ENCODE measurements at regions not wholly inside any gene's neighbourhood (a gene's known extent, or its start where the extent isn't known, plus 50 kb on each side); places are given as distances from the start of the nearest gene placed in this dataset.

DNA sequence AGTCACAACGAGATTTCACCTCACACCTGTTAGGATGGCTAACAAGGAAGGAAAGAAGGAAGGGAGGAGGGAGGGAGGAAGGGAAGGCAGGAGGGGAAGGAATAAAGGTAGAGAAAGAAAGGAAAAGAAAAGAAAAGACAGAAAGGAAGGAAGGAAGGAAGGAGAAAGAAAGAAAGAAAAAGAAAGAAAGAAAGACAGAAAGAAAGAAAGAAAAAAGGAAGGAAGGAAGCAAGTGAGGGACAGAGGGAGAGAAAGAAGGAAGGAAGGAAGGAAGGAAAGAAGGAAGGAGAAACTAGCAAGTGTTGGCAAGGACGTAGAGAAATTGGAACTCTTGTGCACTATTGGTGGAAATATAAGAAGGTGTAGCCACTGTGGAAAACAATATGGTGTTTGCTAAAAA is 52.2 kb downstream of the CCDC185 start:
- Histone ChIP-seq H3K27me3 (no peaks in the 10 kb centered on the region), H3K9me3 (ENCODE audit: low read depth) (no peaks in the 10 kb centered on the region), H3K4me1 (ENCODE audit: low read depth) (no peaks in the 10 kb centered on the region), H3K36me3 (no peaks in the 10 kb centered on the region), H3K27ac (no peak overlapping the region), H3K4me3 (no peak overlapping the region)
- no peak for TF ChIP-seq CTCF (IDR thresholded peaks at IDR 0.05; ENCODE audit: low read depth, low read length)
- no peak for DNase-seq (ENCODE audit: low read depth in 1 of 2, low spot score in 1 of 2)

- Histone ChIP-seq H3K4me3 (no peak overlapping the region), H3K36me3 (no peaks in the 10 kb centered on the region), H3K27me3 (no peaks in the 10 kb centered on the region), H3K27ac (no peak overlapping the region), H3K4me1 (ENCODE audit: low read depth) (no peaks in the 10 kb centered on the region), H3K9me3 (ENCODE audit: low read depth) (no peaks in the 10 kb centered on the region)
- TF ChIP-seq CTCF (IDR thresholded peaks at IDR 0.05; ENCODE audit: low read depth, low read length), result no peak
- DNase-seq (ENCODE audit: low read depth in 1 of 2, low spot score in 1 of 2), result no peak
These were observed 60.7 kb downstream of the CCDC185 start for GRCh38 chr1:223453902-223454301.

GRCh38 chr1:223454959-223455358 is 61.7 kb downstream of the CCDC185 start:
- Histone ChIP-seq H3K4me3 (no peak overlapping the region), H3K27ac (no peak overlapping the region), H3K27me3 (no peaks in the 10 kb centered on the region), H3K4me1 (ENCODE audit: low read depth) (no peaks in the 10 kb centered on the region), H3K9me3 (ENCODE audit: low read depth) (no peaks in the 10 kb centered on the region), H3K36me3 (no peaks in the 10 kb centered on the region)
- TF ChIP-seq CTCF (IDR thresholded peaks at IDR 0.05; ENCODE audit: low read depth, low read length), result no peak
- DNase-seq (ENCODE audit: low read depth in 1 of 2, low spot score in 1 of 2), result no peak

DNA sequence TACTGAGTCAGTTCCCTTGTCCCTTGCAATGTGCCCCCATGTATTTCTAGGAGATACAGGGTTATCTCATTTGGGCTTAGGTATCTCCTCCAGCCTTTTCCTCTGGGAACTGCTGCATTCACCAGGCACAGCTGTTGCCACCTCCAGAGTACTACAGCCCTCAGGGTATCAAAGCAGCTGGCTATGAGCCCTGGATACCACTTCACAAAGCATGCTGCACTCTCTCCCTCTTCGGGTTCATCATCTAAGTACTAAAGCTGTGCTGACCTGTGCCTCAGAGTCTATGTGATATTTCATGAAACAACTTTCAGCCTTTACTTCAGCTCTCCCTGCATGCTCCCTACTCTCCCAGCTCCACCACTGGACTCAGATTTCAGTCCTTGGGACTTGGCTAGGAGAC is 62.3 kb downstream of the CCDC185 start:
- no peak for DNase-seq (ENCODE audit: low read depth in 1 of 2, low spot score in 1 of 2)
- Histone ChIP-seq H3K4me3 (no peak overlapping the region), H3K27ac (no peak overlapping the region), H3K4me1 (ENCODE audit: low read depth) (peaks cover 1% of the 10 kb centered on the region), H3K36me3 (no peaks in the 10 kb centered on the region), H3K9me3 (ENCODE audit: low read depth) (no peaks in the 10 kb centered on the region), H3K27me3 (no peaks in the 10 kb centered on the region)
- no peak for TF ChIP-seq CTCF (IDR thresholded peaks at IDR 0.05; ENCODE audit: low read depth, low read length)

DNA sequence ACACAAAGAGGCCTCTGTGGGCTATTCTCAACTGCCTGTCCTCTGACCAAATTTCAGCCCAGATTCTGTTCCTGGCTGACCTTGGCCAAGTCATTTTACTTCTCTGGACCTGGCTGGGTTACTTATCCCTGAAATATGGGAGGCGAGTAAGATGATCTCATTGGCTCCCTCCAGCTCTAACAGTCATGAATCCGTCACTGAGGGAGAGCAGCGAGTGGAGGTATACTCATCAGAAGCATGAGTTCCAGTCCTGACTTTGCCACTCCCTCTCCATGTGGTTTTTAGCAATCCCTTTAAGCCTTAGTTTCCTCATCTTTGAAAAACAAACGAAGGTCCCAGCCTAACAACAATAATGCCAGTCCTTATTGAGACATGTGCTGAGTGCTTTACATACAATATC is 63.5 kb downstream of the CCDC185 start:
- no peak for TF ChIP-seq CTCF (IDR thresholded peaks at IDR 0.05; ENCODE audit: low read depth, low read length)
- Histone ChIP-seq H3K27me3 (no peaks in the 10 kb centered on the region), H3K36me3 (no peaks in the 10 kb centered on the region), H3K4me1 (ENCODE audit: low read depth) (peaks cover 6% of the 10 kb centered on the region), H3K9me3 (ENCODE audit: low read depth) (no peaks in the 10 kb centered on the region), H3K4me3 (no peak overlapping the region), H3K27ac (no peak overlapping the region)
- DNase-seq (ENCODE audit: low read depth in 1 of 2, low spot score in 1 of 2), result no peak

All from cardiac muscle cell (in vitro differentiated cells and primary cell).